ENCODE measurements at regions not wholly inside any gene's neighbourhood (a gene's known extent, or its start where the extent isn't known, plus 50 kb on each side); places are given as distances from the start of the nearest gene placed in this dataset.

DNA sequence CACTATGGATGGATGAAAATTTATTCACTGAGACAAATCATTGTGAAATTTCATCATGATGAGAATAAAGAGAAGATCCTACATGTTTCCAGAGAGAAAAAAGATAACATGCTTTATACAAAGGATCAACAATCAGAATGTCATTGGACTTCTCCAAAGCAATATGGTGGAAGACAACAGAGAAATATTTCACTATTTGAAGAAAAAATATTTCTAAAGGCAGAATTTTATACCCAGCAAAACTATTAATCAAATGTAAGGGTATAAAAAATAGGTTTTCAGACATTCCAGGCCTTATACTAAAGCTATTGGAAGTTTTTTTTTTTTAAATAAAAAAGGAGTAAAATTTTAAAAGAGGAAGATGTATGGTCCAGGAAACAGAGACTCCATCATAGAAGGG lies 100.6 kb upstream of the OLIG2 start:
- H3K9me1 ChIP-seq (ENCODE audit: control insufficient read depth, extremely low read depth, insufficient read depth, low read length), result no peaks in the 10 kb centered on the region
- H4K20me1 ChIP-seq (ENCODE audit: control insufficient read depth, extremely low read depth, insufficient read depth, low read length), result no peaks in the 10 kb centered on the region
- no peaks in the 10 kb centered on the region for H3K36me3 ChIP-seq (ENCODE audit: control insufficient read depth in 2 of 2, extremely low read depth in 1 of 2, insufficient read depth in 2 of 2, low read length in 2 of 2)
- no peak overlapping the region for H3K4me2 ChIP-seq (ENCODE audit: control insufficient read depth, extremely low read depth, insufficient read depth, low read depth, low read length)
- FAIRE-seq (no peak), DNase-seq (ENCODE audit: low read depth, low spot score) (no peak)
- H3K27ac ChIP-seq (ENCODE audit: control insufficient read depth, insufficient read depth, low read length), result no peak overlapping the region
- no peak overlapping the region for H2AFZ ChIP-seq (ENCODE audit: control insufficient read depth, low read length)
- no peak overlapping the region for H3K9ac ChIP-seq (ENCODE audit: control insufficient read depth, extremely low read depth, insufficient read depth, low read length)
- no peak overlapping the region for H3K4me3 ChIP-seq (ENCODE audit: control insufficient read depth in 2 of 3, extremely low read depth in 1 of 3, insufficient read depth in 2 of 3, low read depth in 1 of 3, low read length in 3 of 3)
- H3K27me3 ChIP-seq (ENCODE audit: control insufficient read depth, extremely low read depth, insufficient read depth, low read length), result no peaks in the 10 kb centered on the region
- no peaks in the 10 kb centered on the region for H3K4me1 ChIP-seq (ENCODE audit: control insufficient read depth, extremely low read depth, insufficient read depth, low read length)
- no peak for TF ChIP-seq EZH2 (IDR thresholded peaks at IDR 0.05; ENCODE audit: low read length)
- TF ChIP-seq, protein P1, sequence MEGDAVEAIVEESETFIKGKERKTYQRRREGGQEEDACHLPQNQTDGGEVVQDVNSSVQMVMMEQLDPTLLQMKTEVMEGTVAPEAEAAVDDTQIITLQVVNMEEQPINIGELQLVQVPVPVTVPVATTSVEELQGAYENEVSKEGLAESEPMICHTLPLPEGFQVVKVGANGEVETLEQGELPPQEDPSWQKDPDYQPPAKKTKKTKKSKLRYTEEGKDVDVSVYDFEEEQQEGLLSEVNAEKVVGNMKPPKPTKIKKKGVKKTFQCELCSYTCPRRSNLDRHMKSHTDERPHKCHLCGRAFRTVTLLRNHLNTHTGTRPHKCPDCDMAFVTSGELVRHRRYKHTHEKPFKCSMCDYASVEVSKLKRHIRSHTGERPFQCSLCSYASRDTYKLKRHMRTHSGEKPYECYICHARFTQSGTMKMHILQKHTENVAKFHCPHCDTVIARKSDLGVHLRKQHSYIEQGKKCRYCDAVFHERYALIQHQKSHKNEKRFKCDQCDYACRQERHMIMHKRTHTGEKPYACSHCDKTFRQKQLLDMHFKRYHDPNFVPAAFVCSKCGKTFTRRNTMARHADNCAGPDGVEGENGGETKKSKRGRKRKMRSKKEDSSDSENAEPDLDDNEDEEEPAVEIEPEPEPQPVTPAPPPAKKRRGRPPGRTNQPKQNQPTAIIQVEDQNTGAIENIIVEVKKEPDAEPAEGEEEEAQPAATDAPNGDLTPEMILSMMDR (optimal IDR thresholded peaks at IDR 0.05 in 1 of 3, IDR thresholded peaks at IDR 0.05 in 1 of 3, conservative IDR thresholded peaks at IDR 0.05 in 1 of 3; ENCODE audit: extremely low read depth in 1 of 3, insufficient read depth in 2 of 3, low read length in 3 of 3), result no peak
- H3K79me2 ChIP-seq (ENCODE audit: control insufficient read depth, insufficient read depth, low read length), result no peaks in the 10 kb centered on the region
- dilution Hi-C loops (cut with MboI; ENCODE audit: extremely low pct_ligation_motif_present, low sequenced_read_pairs), result no loop called here
- H3K9me3 ChIP-seq (ENCODE audit: control insufficient read depth, low read depth, low read length), result no peaks in the 10 kb centered on the region

DNA sequence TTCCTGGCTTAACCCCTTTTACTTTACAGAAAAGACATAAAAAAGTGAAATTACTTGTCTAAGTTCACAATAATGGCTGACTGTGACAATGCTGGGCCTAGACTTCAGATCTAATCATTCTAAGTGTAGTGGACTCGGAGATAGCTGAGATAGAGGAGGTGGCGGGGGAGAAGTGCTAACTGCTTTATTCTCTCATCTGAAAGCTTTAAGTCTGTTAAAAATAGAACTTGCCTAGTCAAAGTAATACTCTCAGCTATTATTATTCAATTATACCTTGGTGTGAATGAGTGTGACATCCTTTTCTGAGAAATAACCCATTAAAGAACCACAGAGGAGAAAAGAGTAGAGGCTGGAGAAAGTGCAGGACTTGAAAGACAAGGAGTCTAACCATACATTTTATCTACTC lies 96.1 kb upstream of the OLIG2 start:
- H3K4me2 ChIP-seq (ENCODE audit: control insufficient read depth, extremely low read depth, insufficient read depth, low read depth, low read length), result no peak overlapping the region
- H2AFZ ChIP-seq (ENCODE audit: control insufficient read depth, low read length), result no peak overlapping the region
- no peaks in the 10 kb centered on the region for H3K9me1 ChIP-seq (ENCODE audit: control insufficient read depth, extremely low read depth, insufficient read depth, low read length)
- DNase-seq (ENCODE audit: low read depth, low spot score) (no peak), FAIRE-seq (no peak)
- TF ChIP-seq, protein P1 (optimal IDR thresholded peaks at IDR 0.05 in 1 of 3, IDR thresholded peaks at IDR 0.05 in 1 of 3, conservative IDR thresholded peaks at IDR 0.05 in 1 of 3; ENCODE audit: extremely low read depth in 1 of 3, insufficient read depth in 2 of 3, low read length in 3 of 3), result no peak
- no peak for TF ChIP-seq EZH2 (IDR thresholded peaks at IDR 0.05; ENCODE audit: low read length)
- dilution Hi-C loops (cut with MboI; ENCODE audit: extremely low pct_ligation_motif_present, low sequenced_read_pairs), result no loop called here
- H3K9ac ChIP-seq (ENCODE audit: control insufficient read depth, extremely low read depth, insufficient read depth, low read length), result no peak overlapping the region
- H3K4me1 ChIP-seq (ENCODE audit: control insufficient read depth, extremely low read depth, insufficient read depth, low read length), result no peaks in the 10 kb centered on the region
- H3K4me3 ChIP-seq (ENCODE audit: control insufficient read depth in 2 of 3, extremely low read depth in 1 of 3, insufficient read depth in 2 of 3, low read depth in 1 of 3, low read length in 3 of 3), result no peak overlapping the region
- no peaks in the 10 kb centered on the region for H3K27me3 ChIP-seq (ENCODE audit: control insufficient read depth, extremely low read depth, insufficient read depth, low read length)
- no peak overlapping the region for H3K27ac ChIP-seq (ENCODE audit: control insufficient read depth, insufficient read depth, low read length)
- no peaks in the 10 kb centered on the region for H4K20me1 ChIP-seq (ENCODE audit: control insufficient read depth, extremely low read depth, insufficient read depth, low read length)
- H3K9me3 ChIP-seq (ENCODE audit: control insufficient read depth, low read depth, low read length), result no peaks in the 10 kb centered on the region
- no peaks in the 10 kb centered on the region for H3K36me3 ChIP-seq (ENCODE audit: control insufficient read depth in 2 of 2, extremely low read depth in 1 of 2, insufficient read depth in 2 of 2, low read length in 2 of 2)
- H3K79me2 ChIP-seq (ENCODE audit: control insufficient read depth, insufficient read depth, low read length), result no peaks in the 10 kb centered on the region

Measured in keratinocyte (primary cell).